ENCODE measurements at regions not wholly inside any gene's neighbourhood (a gene's known extent, or its start where the extent isn't known, plus 50 kb on each side); places are given as distances from the start of the nearest gene placed in this dataset.

DNA sequence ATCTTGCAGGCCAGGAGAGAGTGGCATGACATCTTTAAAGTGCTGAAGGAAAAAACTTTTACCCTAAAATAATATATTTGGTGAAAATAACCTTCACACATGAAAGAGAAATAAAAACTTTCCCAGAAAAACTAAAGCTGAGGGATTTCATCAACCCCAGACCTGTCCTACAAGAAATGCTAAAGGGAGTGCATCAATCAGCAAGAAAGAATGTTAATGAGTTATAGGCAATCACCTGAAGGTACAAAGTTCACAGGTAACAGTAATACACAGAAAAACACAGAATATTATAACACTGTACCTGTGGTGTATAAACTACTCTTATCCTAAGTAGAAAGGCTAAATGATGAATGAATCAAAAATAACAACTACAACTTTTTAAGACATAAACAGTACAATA lies 249.2 kb upstream of the PKN2 start:
- TF ChIP-seq, protein P1, sequence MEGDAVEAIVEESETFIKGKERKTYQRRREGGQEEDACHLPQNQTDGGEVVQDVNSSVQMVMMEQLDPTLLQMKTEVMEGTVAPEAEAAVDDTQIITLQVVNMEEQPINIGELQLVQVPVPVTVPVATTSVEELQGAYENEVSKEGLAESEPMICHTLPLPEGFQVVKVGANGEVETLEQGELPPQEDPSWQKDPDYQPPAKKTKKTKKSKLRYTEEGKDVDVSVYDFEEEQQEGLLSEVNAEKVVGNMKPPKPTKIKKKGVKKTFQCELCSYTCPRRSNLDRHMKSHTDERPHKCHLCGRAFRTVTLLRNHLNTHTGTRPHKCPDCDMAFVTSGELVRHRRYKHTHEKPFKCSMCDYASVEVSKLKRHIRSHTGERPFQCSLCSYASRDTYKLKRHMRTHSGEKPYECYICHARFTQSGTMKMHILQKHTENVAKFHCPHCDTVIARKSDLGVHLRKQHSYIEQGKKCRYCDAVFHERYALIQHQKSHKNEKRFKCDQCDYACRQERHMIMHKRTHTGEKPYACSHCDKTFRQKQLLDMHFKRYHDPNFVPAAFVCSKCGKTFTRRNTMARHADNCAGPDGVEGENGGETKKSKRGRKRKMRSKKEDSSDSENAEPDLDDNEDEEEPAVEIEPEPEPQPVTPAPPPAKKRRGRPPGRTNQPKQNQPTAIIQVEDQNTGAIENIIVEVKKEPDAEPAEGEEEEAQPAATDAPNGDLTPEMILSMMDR (conservative IDR thresholded peaks at IDR 0.05 in 1 of 2, IDR thresholded peaks at IDR 0.05 in 1 of 2; ENCODE audit: extremely low read depth in 1 of 2, insufficient read depth in 1 of 2, low read depth in 1 of 2, low read length in 2 of 2) = no peak
- no peak for TF ChIP-seq EZH2 (IDR thresholded peaks at IDR 0.05; ENCODE audit: borderline replicate concordance, low read length)
